ENCODE measurements at regions not wholly inside any gene's neighbourhood (a gene's known extent, or its start where the extent isn't known, plus 50 kb on each side); places are given as distances from the start of the nearest gene placed in this dataset.

GRCh38 chr3:40602778-40603385 is 78.1 kb downstream of the ZNF621 start:
- 92 to 93% methylated on average over 1 of the region's 1 CpG for WGBS, 2 donors
- no peak for DNase-seq
- Histone ChIP-seq H3K27me3 (ENCODE audit: control insufficient read depth in 3 of 3, insufficient read depth in 3 of 3, low read length in 2 of 3) (no peaks in the 10 kb centered on the region), H3K36me3 (ENCODE audit: control insufficient read depth in 4 of 4, insufficient read depth in 4 of 4, low read length in 4 of 4) (no peaks in the 10 kb centered on the region), H3K4me3 (no peak overlapping the region), H3K27ac (ENCODE audit: low read depth in 1 of 2, low read length in 1 of 2) (no peak overlapping the region), H3K9me3 (ENCODE audit: control insufficient read depth in 4 of 4, insufficient read depth in 3 of 4, low read length in 3 of 4) (no peaks in the 10 kb centered on the region), H3K9ac (ENCODE audit: insufficient read depth in 1 of 2, low read length in 2 of 2) (no peak overlapping the region), H3K4me1 (ENCODE audit: control insufficient read depth in 5 of 5, insufficient read depth in 5 of 5, low read length in 5 of 5) (no peaks in the 10 kb centered on the region)
- TF ChIP-seq CTCF (IDR thresholded peaks at IDR 0.05; ENCODE audit: control extremely low read depth, extremely low read depth), result no peak
- ATAC-seq (ENCODE audit: insufficient read depth, low FRiP score), result no peak

- no peak for ATAC-seq (ENCODE audit: insufficient read depth, low FRiP score)
- WGBS, 2 donors, result 93 to 100% methylated on average over 1 of the region's 1 CpG
Observed at GRCh38 chr3:40605960-40606359, 81.2 kb downstream of the ZNF621 start.

DNA sequence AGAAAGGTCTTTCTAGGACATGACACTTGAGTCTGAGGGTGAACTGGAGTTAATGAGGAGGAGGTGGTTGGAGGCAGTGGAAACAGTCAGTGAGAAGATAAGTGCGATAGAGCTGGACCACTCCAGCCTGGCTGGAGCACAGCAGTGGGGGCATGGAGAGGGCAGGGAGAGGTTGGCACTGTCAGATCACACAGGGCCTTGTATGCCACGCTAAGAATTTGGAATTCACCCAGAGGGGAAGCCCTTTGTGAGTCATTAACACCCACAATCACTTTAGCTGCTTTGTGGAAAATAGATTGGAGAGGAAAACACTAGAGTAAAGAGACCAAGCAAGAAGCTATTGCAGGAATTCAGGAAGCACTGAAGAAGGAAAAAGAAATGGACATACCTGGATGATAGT is 83.3 kb downstream of the ZNF621 start:
- DNase-seq (no peak), ATAC-seq (ENCODE audit: insufficient read depth, low FRiP score) (no peak)
- no peak overlapping the region for H3K4me3 ChIP-seq
- TF ChIP-seq CTCF (IDR thresholded peaks at IDR 0.05; ENCODE audit: control extremely low read depth, extremely low read depth), result no peak
- H3K9me3 ChIP-seq (ENCODE audit: control insufficient read depth in 4 of 4, insufficient read depth in 3 of 4, low read length in 3 of 4), result no peaks in the 10 kb centered on the region
- H3K9ac ChIP-seq (ENCODE audit: insufficient read depth in 1 of 2, low read length in 2 of 2), result no peak overlapping the region
- 45 to 73% methylated on average over 2 of the region's 2 CpGs for WGBS, 2 donors
- no peaks in the 10 kb centered on the region for H3K27me3 ChIP-seq (ENCODE audit: control insufficient read depth in 3 of 3, insufficient read depth in 3 of 3, low read length in 2 of 3)
- H3K36me3 ChIP-seq (ENCODE audit: control insufficient read depth in 4 of 4, insufficient read depth in 4 of 4, low read length in 4 of 4), result no peaks in the 10 kb centered on the region
- H3K4me1 ChIP-seq (ENCODE audit: control insufficient read depth in 5 of 5, insufficient read depth in 5 of 5, low read length in 5 of 5), result no peaks in the 10 kb centered on the region
- H3K27ac ChIP-seq (ENCODE audit: low read depth in 1 of 2, low read length in 1 of 2), result no peak overlapping the region

More at GRCh38 chr3:40605960-40606359, 81.2 kb downstream of the ZNF621 start:
- DNase-seq, result no peak
- Histone ChIP-seq H3K9ac (ENCODE audit: insufficient read depth in 1 of 2, low read length in 2 of 2) (no peak overlapping the region), H3K4me3 (no peak overlapping the region), H3K27me3 (ENCODE audit: control insufficient read depth in 3 of 3, insufficient read depth in 3 of 3, low read length in 2 of 3) (no peaks in the 10 kb centered on the region), H3K36me3 (ENCODE audit: control insufficient read depth in 4 of 4, insufficient read depth in 4 of 4, low read length in 4 of 4) (no peaks in the 10 kb centered on the region), H3K27ac (ENCODE audit: low read depth in 1 of 2, low read length in 1 of 2) (no peak overlapping the region), H3K9me3 (ENCODE audit: control insufficient read depth in 4 of 4, insufficient read depth in 3 of 4, low read length in 3 of 4) (no peaks in the 10 kb centered on the region), H3K4me1 (ENCODE audit: control insufficient read depth in 5 of 5, insufficient read depth in 5 of 5, low read length in 5 of 5) (no peaks in the 10 kb centered on the region)
- TF ChIP-seq CTCF (IDR thresholded peaks at IDR 0.05; ENCODE audit: control extremely low read depth, extremely low read depth), result no peak

- Histone ChIP-seq H3K9ac (ENCODE audit: insufficient read depth in 1 of 2, low read length in 2 of 2) (no peak overlapping the region), H3K4me3 (no peak overlapping the region), H3K36me3 (ENCODE audit: control insufficient read depth in 4 of 4, insufficient read depth in 4 of 4, low read length in 4 of 4) (no peaks in the 10 kb centered on the region), H3K27me3 (ENCODE audit: control insufficient read depth in 3 of 3, insufficient read depth in 3 of 3, low read length in 2 of 3) (peaks cover 0 to 10% (median 7%) of the 10 kb centered on the region in 3 donors), H3K27ac (ENCODE audit: low read depth in 1 of 2, low read length in 1 of 2) (no peak overlapping the region), H3K9me3 (ENCODE audit: control insufficient read depth in 4 of 4, insufficient read depth in 3 of 4, low read length in 3 of 4) (peaks cover 0 to 2% (median 0%) of the 10 kb centered on the region in 4 donors), H3K4me1 (ENCODE audit: control insufficient read depth in 5 of 5, insufficient read depth in 5 of 5, low read length in 5 of 5) (peaks cover 0 to 10% (median 0%) of the 10 kb centered on the region in 5 donors)
- DNase-seq (no peak), ATAC-seq (ENCODE audit: insufficient read depth, low FRiP score) (no peak)
- WGBS, 2 donors, result 92 to 93% methylated on average over 5 of the region's 5 CpGs
- TF ChIP-seq CTCF (IDR thresholded peaks at IDR 0.05; ENCODE audit: control extremely low read depth, extremely low read depth), result no peak
Observed at GRCh38 chr3:40613306-40613705, 88.5 kb downstream of the ZNF621 start.

All from lung (tissue), 11 donors.